GM12874 (cell line): ENCODE measurements at regions not wholly inside any gene's neighbourhood (a gene's known extent, or its start where the extent isn't known, plus 50 kb on each side); places are given as distances from the start of the nearest gene placed in this dataset.

ENCODE experiments used
- TF ChIP-seq, protein P1 (sequence below): IDR thresholded peaks from 2 replicates; pipeline ENCODE4 v1.5.1; 2011; ENCODE audit warnings: low read depth, mild to moderate bottlenecking, control low read depth, low read length, moderate library complexity; ENCODE audit not compliant: insufficient read depth

DNA sequence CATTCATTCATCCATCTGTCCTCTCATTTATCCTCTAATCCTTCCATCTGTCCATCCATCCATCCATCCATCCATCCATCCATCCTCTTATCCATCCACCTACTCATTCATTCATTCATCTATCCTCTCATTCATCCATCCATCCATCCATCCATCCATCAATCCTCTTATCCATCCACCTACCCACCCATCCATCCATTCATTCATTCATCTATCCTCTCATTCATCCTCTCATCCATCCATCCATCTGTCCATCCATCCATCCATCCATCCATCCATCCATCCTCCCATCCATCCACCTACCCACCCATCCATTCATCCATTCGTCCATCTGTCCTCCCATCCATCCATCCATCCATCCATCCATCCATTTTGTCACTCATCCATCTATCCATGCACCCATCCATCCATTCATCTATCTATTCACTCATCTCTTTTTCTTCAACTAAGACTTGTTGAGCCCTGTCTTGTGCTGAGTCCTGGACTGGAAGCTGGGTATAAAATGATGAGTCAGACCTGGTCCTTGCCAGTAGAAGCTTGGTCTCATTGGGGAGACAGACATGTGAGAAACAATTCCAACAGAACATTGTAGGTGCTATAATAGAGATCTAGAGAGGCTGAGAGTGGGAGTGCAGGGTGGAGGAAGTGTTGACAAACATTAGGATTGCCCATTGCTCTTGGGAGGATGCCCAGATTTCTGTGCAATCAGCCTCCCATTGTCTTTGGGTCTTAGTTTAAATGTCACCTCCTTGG lies 55.0 kb upstream of the IER5L start:
- TF ChIP-seq, protein P1, sequence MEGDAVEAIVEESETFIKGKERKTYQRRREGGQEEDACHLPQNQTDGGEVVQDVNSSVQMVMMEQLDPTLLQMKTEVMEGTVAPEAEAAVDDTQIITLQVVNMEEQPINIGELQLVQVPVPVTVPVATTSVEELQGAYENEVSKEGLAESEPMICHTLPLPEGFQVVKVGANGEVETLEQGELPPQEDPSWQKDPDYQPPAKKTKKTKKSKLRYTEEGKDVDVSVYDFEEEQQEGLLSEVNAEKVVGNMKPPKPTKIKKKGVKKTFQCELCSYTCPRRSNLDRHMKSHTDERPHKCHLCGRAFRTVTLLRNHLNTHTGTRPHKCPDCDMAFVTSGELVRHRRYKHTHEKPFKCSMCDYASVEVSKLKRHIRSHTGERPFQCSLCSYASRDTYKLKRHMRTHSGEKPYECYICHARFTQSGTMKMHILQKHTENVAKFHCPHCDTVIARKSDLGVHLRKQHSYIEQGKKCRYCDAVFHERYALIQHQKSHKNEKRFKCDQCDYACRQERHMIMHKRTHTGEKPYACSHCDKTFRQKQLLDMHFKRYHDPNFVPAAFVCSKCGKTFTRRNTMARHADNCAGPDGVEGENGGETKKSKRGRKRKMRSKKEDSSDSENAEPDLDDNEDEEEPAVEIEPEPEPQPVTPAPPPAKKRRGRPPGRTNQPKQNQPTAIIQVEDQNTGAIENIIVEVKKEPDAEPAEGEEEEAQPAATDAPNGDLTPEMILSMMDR, result no peak

DNA sequence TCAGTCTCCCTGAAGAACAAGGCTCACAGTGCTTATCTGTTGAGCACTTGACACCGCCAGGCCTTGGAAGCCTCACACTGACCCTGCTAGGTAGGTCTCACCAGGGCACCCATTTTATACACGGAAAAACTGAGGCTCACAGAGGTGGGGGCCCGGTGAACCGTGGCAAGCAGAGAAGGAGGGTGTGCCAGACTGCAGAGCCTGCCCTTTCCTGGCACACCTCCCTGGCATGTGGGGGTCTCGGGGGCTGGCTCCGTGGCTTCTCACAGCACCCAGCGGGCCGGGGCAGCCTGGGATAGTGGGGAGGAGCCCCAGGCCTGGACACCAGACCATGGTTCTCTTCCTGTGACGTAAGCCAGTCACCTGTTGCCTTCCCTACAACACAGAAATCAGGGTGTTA lies 53.7 kb upstream of the IER5L start:
- TF ChIP-seq, protein P1, result no peak

DNA sequence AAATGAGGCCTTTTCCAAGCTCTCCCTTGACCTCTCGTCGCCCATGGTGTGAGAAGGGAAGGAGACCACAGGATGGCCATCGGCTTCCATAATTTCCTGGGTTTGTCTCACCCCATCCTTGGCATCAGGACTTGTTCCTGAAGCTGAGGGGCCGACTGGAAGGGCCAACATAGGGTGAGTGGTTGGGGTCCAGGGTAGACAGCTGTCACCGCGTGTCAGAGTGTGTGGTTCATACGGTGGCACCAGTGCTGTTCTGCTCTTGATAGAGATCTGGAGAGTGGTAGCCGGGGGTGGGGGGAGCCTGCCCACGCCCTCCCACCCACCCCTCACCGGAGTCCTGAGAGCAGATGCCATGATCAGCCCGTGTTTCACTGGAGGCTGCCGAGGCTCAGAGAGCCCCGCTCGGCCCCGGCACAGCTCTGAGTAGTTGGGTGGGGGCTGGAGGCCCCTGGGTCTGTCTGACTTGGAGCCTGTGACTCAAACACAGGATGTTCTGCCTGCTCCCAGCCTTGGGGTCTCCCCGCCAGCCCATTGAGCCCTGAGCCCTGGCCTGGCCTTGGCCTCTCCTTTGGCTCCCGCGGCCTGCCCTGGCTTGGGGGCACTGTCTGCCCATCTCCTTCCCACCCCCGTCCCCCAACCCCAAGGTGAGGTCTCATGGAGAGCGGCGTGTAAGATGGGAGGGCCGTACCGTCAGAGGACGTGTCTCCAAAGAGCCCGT lies 53.1 kb upstream of the IER5L start:
- TF ChIP-seq, protein P1, result no peak

DNA sequence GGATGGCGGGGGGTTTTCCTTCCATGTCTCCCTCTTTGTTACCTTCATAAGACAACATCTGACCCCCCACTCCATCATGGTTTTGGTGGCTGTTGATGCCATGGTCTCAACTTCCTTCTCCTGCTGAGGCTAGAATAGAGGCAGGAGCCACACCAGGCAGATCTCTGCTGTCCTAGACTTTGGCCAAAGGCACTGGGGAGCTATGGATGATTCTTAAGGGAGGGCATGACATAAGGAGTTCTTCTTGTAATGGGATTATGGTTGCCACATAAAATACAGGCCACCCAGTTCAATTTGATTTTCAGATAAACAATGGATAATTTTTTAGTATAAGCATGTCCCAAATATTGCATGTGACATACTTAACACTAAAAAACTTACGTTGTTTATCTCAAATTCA lies 52.2 kb upstream of the IER5L start:
- TF ChIP-seq, protein P1, result no peak
